Esophagus (tissue), 2 donors: ENCODE measurements at regions not wholly inside any gene's neighbourhood (a gene's known extent, or its start where the extent isn't known, plus 50 kb on each side); places are given as distances from the start of the nearest gene placed in this dataset.

Source experiments
- H3K27ac ChIP-seq, 2 donors: one replicate each; pipeline ENCODE4 v1.5.1; 2013; ENCODE audit warnings: low read depth in 2 of 2, mild to moderate bottlenecking in 2 of 2, inconsistent platforms in 1 of 2, low read length in 1 of 2, moderate library complexity in 1 of 2
- H3K27me3 ChIP-seq, 2 donors: one replicate each; pipeline ENCODE4 v1.6.1; 2013; ENCODE audit warnings: low read length in 2 of 2, control low read depth in 1 of 2, mild to moderate bottlenecking in 1 of 2; ENCODE audit not compliant: insufficient read depth in 2 of 2, control insufficient read depth in 1 of 2
- H3K36me3 ChIP-seq, 2 donors: one replicate each; pipeline ENCODE4 v1.6.1; 2013; ENCODE audit warnings: low read length in 1 of 2; ENCODE audit not compliant: control insufficient read depth in 2 of 2, insufficient read depth in 2 of 2
- H3K4me1 ChIP-seq, 2 donors: one replicate each; pipeline ENCODE4 v1.6.1; 2013; ENCODE audit warnings: low read length in 1 of 2; ENCODE audit not compliant: control insufficient read depth in 2 of 2, insufficient read depth in 2 of 2
- H3K4me3 ChIP-seq, 2 donors: one replicate each; pipeline ENCODE4 v1.5.1; 2013; ENCODE audit warnings: low read length in 2 of 2, mild to moderate bottlenecking in 2 of 2, low read depth in 1 of 2, moderate library complexity in 1 of 2
- H3K9me3 ChIP-seq, 2 donors: one replicate each; pipeline ENCODE4 v1.6.1; 2013; ENCODE audit warnings: mild to moderate bottlenecking in 2 of 2, low read depth in 1 of 2, low read length in 1 of 2, moderate library complexity in 1 of 2; ENCODE audit not compliant: control insufficient read depth in 2 of 2, insufficient read depth in 1 of 2
- WGBS, 2 donors: extraction: QIAGEN DNeasy Blood & Tissue Kit; methylation state at CpG; one replicate each; pipeline ENCODE4 v1.1.7; 2013; 5-methylcytosine and 5-hydroxymethylcytosine counted together
- donor health status: healthy with polysubstance abuse.
- donor health status: Bipolar disorder and iron deficiency.

GRCh38 chr20:50286174-50286511 lies 95.5 kb downstream of the CEBPB start:
- Histone ChIP-seq H3K4me3 (no peak overlapping the region), H3K36me3 (no peaks in the 10 kb centered on the region), H3K9me3 (no peaks in the 10 kb centered on the region), H3K4me1 (peaks cover 4 to 21% of the 10 kb centered on the region in 2 donors), H3K27ac (peak overlapping the region; percentile 38 to 69), H3K27me3 (no peaks in the 10 kb centered on the region)
- 78% methylated on average over 9 of the region's 9 CpGs for WGBS, 2 donors

- peaks cover 4 to 21% of the 10 kb centered on the region in 2 donors for H3K4me1 ChIP-seq
- no peak overlapping the region for H3K4me3 ChIP-seq
- 50 to 61% methylated on average over 11 of the region's 11 CpGs for WGBS, 2 donors
These were observed 96.0 kb downstream of the CEBPB start for GRCh38 chr20:50286609-50287008.

GRCh38 chr20:50287512-50287911 lies 96.9 kb downstream of the CEBPB start:
- peaks cover 4 to 21% of the 10 kb centered on the region in 2 donors for H3K4me1 ChIP-seq
- 94 to 95% methylated on average over 4 of the region's 4 CpGs for WGBS, 2 donors
- no peaks in the 10 kb centered on the region for H3K27me3 ChIP-seq
- no peaks in the 10 kb centered on the region for H3K9me3 ChIP-seq
- no peak overlapping the region for H3K27ac ChIP-seq
- no peak overlapping the region for H3K4me3 ChIP-seq
- no peaks in the 10 kb centered on the region for H3K36me3 ChIP-seq

More at GRCh38 chr20:50286609-50287008, 96.0 kb downstream of the CEBPB start:
- Histone ChIP-seq H3K27me3 (no peaks in the 10 kb centered on the region), H3K9me3 (no peaks in the 10 kb centered on the region), H3K36me3 (no peaks in the 10 kb centered on the region), H3K27ac (peak overlapping the region in 1 of 2 donors; percentile 69)

- H3K27me3 ChIP-seq = no peaks in the 10 kb centered on the region
- WGBS, 2 donors = 84 to 89% methylated on average over 6 of the region's 6 CpGs
- no peak overlapping the region for H3K4me3 ChIP-seq
- peaks cover 4 to 21% of the 10 kb centered on the region in 2 donors for H3K4me1 ChIP-seq
- H3K27ac ChIP-seq = no peak overlapping the region
- no peaks in the 10 kb centered on the region for H3K9me3 ChIP-seq
- H3K36me3 ChIP-seq = no peaks in the 10 kb centered on the region
These were observed 97.5 kb downstream of the CEBPB start for GRCh38 chr20:50288128-50288623.

- 90 to 92% methylated on average over 10 of the region's 10 CpGs for WGBS, 2 donors
- H3K27me3 ChIP-seq = no peaks in the 10 kb centered on the region
- H3K9me3 ChIP-seq = no peaks in the 10 kb centered on the region
- peaks cover 4 to 11% of the 10 kb centered on the region in 2 donors for H3K4me1 ChIP-seq
- no peaks in the 10 kb centered on the region for H3K36me3 ChIP-seq
- H3K4me3 ChIP-seq = no peak overlapping the region
- H3K27ac ChIP-seq = no peak overlapping the region
These were observed 99.0 kb downstream of the CEBPB start for GRCh38 chr20:50289581-50289980.

GRCh38 chr20:50290112-50290511 lies 99.5 kb downstream of the CEBPB start:
- 91 to 93% methylated on average over 12 of the region's 12 CpGs for WGBS, 2 donors
- peaks cover 1 to 7% of the 10 kb centered on the region in 2 donors for H3K4me1 ChIP-seq

GRCh38 chr20:50290808-50291207 lies 100.2 kb downstream of the CEBPB start:
- peaks cover 0 to 7% of the 10 kb centered on the region in 2 donors for H3K4me1 ChIP-seq
- no peaks in the 10 kb centered on the region for H3K27me3 ChIP-seq
- no peak overlapping the region for H3K4me3 ChIP-seq
- H3K27ac ChIP-seq = no peak overlapping the region
- 90% methylated on average over 5 of the region's 5 CpGs for WGBS, 2 donors
- H3K36me3 ChIP-seq = no peaks in the 10 kb centered on the region
- H3K9me3 ChIP-seq = no peaks in the 10 kb centered on the region

More at GRCh38 chr20:50290112-50290511, 99.5 kb downstream of the CEBPB start:
- Histone ChIP-seq H3K36me3 (no peaks in the 10 kb centered on the region), H3K27ac (no peak overlapping the region), H3K27me3 (no peaks in the 10 kb centered on the region), H3K9me3 (no peaks in the 10 kb centered on the region), H3K4me3 (no peak overlapping the region)

- no peaks in the 10 kb centered on the region for H3K36me3 ChIP-seq
- 85 to 86% methylated on average over 16 of the region's 16 CpGs for WGBS, 2 donors
- no peaks in the 10 kb centered on the region for H3K9me3 ChIP-seq
- peak overlapping the region in 1 of 2 donors; percentile 22 for H3K27ac ChIP-seq
- H3K4me1 ChIP-seq = peaks cover 0 to 7% of the 10 kb centered on the region in 2 donors
- no peaks in the 10 kb centered on the region for H3K27me3 ChIP-seq
- no peak overlapping the region for H3K4me3 ChIP-seq
These were observed 100.8 kb downstream of the CEBPB start for GRCh38 chr20:50291254-50292078.

- Histone ChIP-seq H3K27me3 (no peaks in the 10 kb centered on the region), H3K4me1 (peaks cover 0 to 7% of the 10 kb centered on the region in 2 donors), H3K9me3 (no peaks in the 10 kb centered on the region), H3K36me3 (no peaks in the 10 kb centered on the region), H3K4me3 (no peak overlapping the region), H3K27ac (peak overlapping the region; percentile 22 to 80)
- 52 to 58% methylated on average over 8 of the region's 8 CpGs for WGBS, 2 donors
These were observed 101.5 kb downstream of the CEBPB start for GRCh38 chr20:50292079-50292590.
